ENCODE measurements at regions not wholly inside any gene's neighbourhood (a gene's known extent, or its start where the extent isn't known, plus 50 kb on each side); places are given as distances from the start of the nearest gene placed in this dataset.

DNA sequence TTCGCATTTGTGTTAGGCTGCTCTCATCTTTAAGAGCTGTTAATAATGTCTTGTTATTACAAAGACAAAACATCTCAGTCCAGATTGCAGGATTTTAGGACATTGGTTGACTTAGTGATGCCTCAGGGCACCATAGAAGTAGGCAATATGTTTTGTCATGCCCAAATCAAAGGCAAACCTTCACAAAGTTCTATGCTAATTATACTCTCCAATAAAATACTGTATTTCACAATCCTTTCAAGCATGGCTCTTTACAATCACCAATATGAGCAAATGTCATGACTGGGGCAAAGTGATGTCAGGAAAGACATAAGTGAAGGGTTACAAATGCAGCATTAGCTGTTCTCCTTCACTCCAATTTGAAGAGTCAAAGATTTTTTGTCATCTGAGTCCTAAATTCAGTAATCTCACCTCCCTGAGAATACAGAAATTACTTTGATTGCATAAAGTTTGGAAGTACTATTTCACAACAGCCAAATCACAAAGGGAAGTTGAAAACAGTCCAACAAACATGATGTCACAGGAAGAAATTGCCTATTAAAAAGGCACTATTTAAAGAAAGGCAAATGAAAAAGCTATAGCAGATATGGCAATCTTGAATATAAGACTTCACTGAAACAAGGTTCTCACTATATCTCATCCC is 303.2 kb downstream of the PRR16 start:
- Histone ChIP-seq H3K9ac (ENCODE audit: low read depth, low read length) (no peak overlapping the region), H2AFZ (ENCODE audit: low read depth, low read length) (no peak overlapping the region), H3K27me3 (ENCODE audit: insufficient read depth, low read length, poor library complexity) (no peaks in the 10 kb centered on the region), H3K79me2 (ENCODE audit: insufficient read depth, low read length) (no peaks in the 10 kb centered on the region), H4K20me1 (ENCODE audit: insufficient read depth, low read length) (no peaks in the 10 kb centered on the region), H3K9me3 (ENCODE audit: insufficient read depth, low read length, severe bottlenecking) (no peaks in the 10 kb centered on the region), H3K36me3 (ENCODE audit: insufficient read depth, low read length) (no peaks in the 10 kb centered on the region), H3K4me3 (ENCODE audit: low read depth in 1 of 2, low read length in 2 of 2) (no peak overlapping the region), H3K4me1 (ENCODE audit: insufficient read depth, low read length) (no peaks in the 10 kb centered on the region), H3K27ac (ENCODE audit: low read length) (no peak overlapping the region), H3K4me2 (ENCODE audit: insufficient read depth, low read length) (no peak overlapping the region)
- DNase-seq (no peak), ATAC-seq (ENCODE audit: insufficient read depth, low read depth) (no peak)
- TF ChIP-seq CTCF (IDR thresholded peaks at IDR 0.05; ENCODE audit: borderline replicate concordance, extremely low read depth, low read length, poor library complexity, severe bottlenecking) = no peak
- TF ChIP-seq EZH2 (IDR thresholded peaks at IDR 0.05; ENCODE audit: borderline replicate concordance, low read depth, low read length, severe bottlenecking) = no peak

- no peak for DNase-seq
- no peaks in the 10 kb centered on the region for H4K20me1 ChIP-seq (ENCODE audit: insufficient read depth, low read length)
- no peaks in the 10 kb centered on the region for H3K79me2 ChIP-seq (ENCODE audit: insufficient read depth, low read length)
- TF ChIP-seq EZH2 (IDR thresholded peaks at IDR 0.05; ENCODE audit: borderline replicate concordance, low read depth, low read length, severe bottlenecking) (no peak), CTCF (IDR thresholded peaks at IDR 0.05; ENCODE audit: borderline replicate concordance, extremely low read depth, low read length, poor library complexity, severe bottlenecking) (no peak)
- no peaks in the 10 kb centered on the region for H3K9me3 ChIP-seq (ENCODE audit: insufficient read depth, low read length, severe bottlenecking)
- H3K36me3 ChIP-seq (ENCODE audit: insufficient read depth, low read length) = no peaks in the 10 kb centered on the region
- no peak overlapping the region for H3K27ac ChIP-seq (ENCODE audit: low read length)
- no peak overlapping the region for H3K9ac ChIP-seq (ENCODE audit: low read depth, low read length)
- H3K27me3 ChIP-seq (ENCODE audit: insufficient read depth, low read length, poor library complexity) = no peaks in the 10 kb centered on the region
- H3K4me1 ChIP-seq (ENCODE audit: insufficient read depth, low read length) = no peaks in the 10 kb centered on the region
- H3K4me3 ChIP-seq (ENCODE audit: low read depth in 1 of 2, low read length in 2 of 2) = no peak overlapping the region
- H2AFZ ChIP-seq (ENCODE audit: low read depth, low read length) = no peak overlapping the region
- H3K4me2 ChIP-seq (ENCODE audit: insufficient read depth, low read length) = no peak overlapping the region
- ATAC-seq (ENCODE audit: insufficient read depth, low read depth) = no peak
Measured at GRCh38 chr5:120769312-120769872, 305.3 kb downstream of the PRR16 start.

DNA sequence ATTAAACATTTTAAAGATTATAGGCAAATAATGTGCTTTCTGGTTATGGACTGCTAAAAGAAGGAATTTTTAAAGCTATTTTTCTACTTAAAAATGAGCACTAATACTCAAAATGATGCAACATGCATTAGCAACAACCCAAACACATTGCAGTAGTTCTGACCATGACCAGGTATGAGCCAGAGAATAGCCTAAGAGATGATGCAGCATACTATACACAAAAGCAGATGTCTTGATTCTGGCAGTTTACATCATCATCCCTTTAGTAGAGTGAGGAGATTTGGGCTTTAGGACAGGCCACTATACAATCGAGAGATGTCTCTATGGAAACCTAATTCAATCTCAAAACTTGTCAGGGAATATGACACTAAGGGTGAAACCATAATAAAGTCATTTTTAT is 307.1 kb downstream of the PRR16 start:
- ATAC-seq (ENCODE audit: insufficient read depth, low read depth) (no peak), DNase-seq (no peak)
- Histone ChIP-seq H3K36me3 (ENCODE audit: insufficient read depth, low read length) (no peaks in the 10 kb centered on the region), H3K4me3 (ENCODE audit: low read depth in 1 of 2, low read length in 2 of 2) (no peak overlapping the region), H4K20me1 (ENCODE audit: insufficient read depth, low read length) (no peaks in the 10 kb centered on the region), H3K4me1 (ENCODE audit: insufficient read depth, low read length) (no peaks in the 10 kb centered on the region), H3K9ac (ENCODE audit: low read depth, low read length) (no peak overlapping the region), H3K4me2 (ENCODE audit: insufficient read depth, low read length) (no peak overlapping the region), H3K79me2 (ENCODE audit: insufficient read depth, low read length) (no peaks in the 10 kb centered on the region), H3K27me3 (ENCODE audit: insufficient read depth, low read length, poor library complexity) (no peaks in the 10 kb centered on the region), H3K27ac (ENCODE audit: low read length) (no peak overlapping the region), H2AFZ (ENCODE audit: low read depth, low read length) (no peak overlapping the region), H3K9me3 (ENCODE audit: insufficient read depth, low read length, severe bottlenecking) (no peaks in the 10 kb centered on the region)
- TF ChIP-seq EZH2 (IDR thresholded peaks at IDR 0.05; ENCODE audit: borderline replicate concordance, low read depth, low read length, severe bottlenecking) = no peak
- no peak for TF ChIP-seq CTCF (IDR thresholded peaks at IDR 0.05; ENCODE audit: borderline replicate concordance, extremely low read depth, low read length, poor library complexity, severe bottlenecking)
